Natural killer cell treated with Interleukin-12 subunit alpha and Interleukin-12 subunit beta and Interleukin-15 and Interleukin-18, amount 100 ng/mL, for 72 hours (primary cell): ENCODE measurements at regions not wholly inside any gene's neighbourhood (a gene's known extent, or its start where the extent isn't known, plus 50 kb on each side); places are given as distances from the start of the nearest gene placed in this dataset.
A peak's percentile ranks its signal among the peaks of the same experiment; 100 is the strongest.

ENCODE experiments used
- ATAC-seq, 2 donors: fragments of 150-1000 bp; cut with Tn5 transposase in 1 of 2; sonication (Bioruptor Pico), chemical (Tn5 transposase) in 1 of 2; 2 replicates each; pipeline ENCODE4 v1.10.0; 2021
- DNase-seq: peaks from one replicate; pipeline ENCODE4 v3.0.0; 2022; ENCODE audit warnings: low spot score
- H3K27ac Mint-ChIP-seq, 2 donors: 1 replicate in 1 of 2; 2 replicates in 1 of 2; pipeline ENCODE4 v1.8.0; 2022; ENCODE audit warnings: mixed read lengths in 2 of 2, mild to moderate bottlenecking in 1 of 2, moderate library complexity in 1 of 2
- H3K27me3 Mint-ChIP-seq, 2 donors: 1 replicate in 1 of 2; 2 replicates in 1 of 2; pipeline ENCODE4 v1.8.0; 2022; ENCODE audit warnings: mixed read lengths in 2 of 2
- H3K36me3 Mint-ChIP-seq: one replicate; pipeline ENCODE4 v1.8.0; 2022; ENCODE audit warnings: mixed read lengths
- H3K4me1 Mint-ChIP-seq, 2 donors: 1 replicate in 1 of 2; 2 replicates in 1 of 2; pipeline ENCODE4 v1.8.0; 2022; ENCODE audit warnings: low read depth in 2 of 2, mixed read lengths in 2 of 2, mild to moderate bottlenecking in 1 of 2
- H3K4me3 Mint-ChIP-seq: one replicate; pipeline ENCODE4 v1.8.0; 2022; ENCODE audit warnings: mixed read lengths
- H3K9me3 Mint-ChIP-seq: 2 replicates; pipeline ENCODE4 v1.8.0; 2022; ENCODE audit warnings: mixed read lengths

DNA sequence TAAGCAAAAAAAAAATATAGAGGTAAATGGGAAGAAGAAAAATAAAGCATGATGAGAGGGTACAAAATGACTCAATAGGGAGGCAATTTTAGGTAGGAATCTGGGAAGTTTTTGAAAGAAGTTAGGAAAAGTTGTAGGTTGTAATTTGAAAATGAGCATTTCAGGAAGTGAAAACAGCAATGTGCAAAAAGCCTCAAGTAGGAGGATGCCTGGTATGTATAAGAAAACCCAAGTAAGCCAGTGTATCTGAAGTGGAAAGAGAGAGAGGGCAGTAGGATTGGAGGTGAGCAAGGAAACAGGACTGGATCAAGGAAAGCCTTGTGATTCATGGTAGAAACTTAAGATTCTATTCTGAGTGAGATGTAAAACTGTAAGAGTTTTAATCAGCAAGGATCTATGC, 121.6 kb upstream of the SPRY2 start:
- H3K4me1 Mint-ChIP-seq, result peaks cover 2 to 5% of the 10 kb centered on the region in 2 donors
- H3K27me3 Mint-ChIP-seq, result no peaks in the 10 kb centered on the region
- no peaks in the 10 kb centered on the region for H3K9me3 Mint-ChIP-seq
- H3K27ac Mint-ChIP-seq, result no peak overlapping the region
- DNase-seq, result no peak
- no peak overlapping the region for H3K4me3 Mint-ChIP-seq
- no peak for ATAC-seq
- peaks cover 5% of the 10 kb centered on the region for H3K36me3 Mint-ChIP-seq

DNA sequence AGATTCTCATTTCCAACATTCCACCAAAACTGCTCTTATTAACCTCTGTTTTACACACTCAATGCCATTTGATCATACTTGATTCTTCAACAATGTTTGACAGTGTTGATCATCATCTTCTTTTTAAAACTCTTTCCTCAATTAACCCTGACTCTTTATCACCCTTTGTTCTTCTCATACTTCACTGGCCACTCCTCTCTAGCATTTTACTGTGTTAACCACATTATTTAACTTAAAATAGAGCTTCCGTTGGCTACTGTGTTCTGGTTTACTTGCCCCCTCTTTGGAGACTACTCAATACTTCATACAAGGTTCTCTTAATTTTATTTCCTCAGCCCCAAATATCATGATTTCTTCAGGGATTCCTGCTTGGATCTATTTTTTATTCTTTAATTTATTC, 121.1 kb upstream of the SPRY2 start:
- Mint-ChIP-seq H3K36me3 (peaks cover 5% of the 10 kb centered on the region), H3K4me3 (no peak overlapping the region), H3K27ac (no peak overlapping the region), H3K4me1 (peaks cover 2 to 5% of the 10 kb centered on the region in 2 donors), H3K27me3 (no peaks in the 10 kb centered on the region), H3K9me3 (no peaks in the 10 kb centered on the region)
- ATAC-seq (no peak), DNase-seq (no peak)

- Mint-ChIP-seq H3K36me3 (peaks cover 5% of the 10 kb centered on the region), H3K9me3 (no peaks in the 10 kb centered on the region), H3K4me3 (no peak overlapping the region), H3K4me1 (peaks cover 15 to 18% of the 10 kb centered on the region in 2 donors), H3K27ac (no peak overlapping the region), H3K27me3 (no peaks in the 10 kb centered on the region)
- DNase-seq, result no peak
- no peak for ATAC-seq
Observed at GRCh38 chr13:80458543-80458942, 117.6 kb upstream of the SPRY2 start.

DNA sequence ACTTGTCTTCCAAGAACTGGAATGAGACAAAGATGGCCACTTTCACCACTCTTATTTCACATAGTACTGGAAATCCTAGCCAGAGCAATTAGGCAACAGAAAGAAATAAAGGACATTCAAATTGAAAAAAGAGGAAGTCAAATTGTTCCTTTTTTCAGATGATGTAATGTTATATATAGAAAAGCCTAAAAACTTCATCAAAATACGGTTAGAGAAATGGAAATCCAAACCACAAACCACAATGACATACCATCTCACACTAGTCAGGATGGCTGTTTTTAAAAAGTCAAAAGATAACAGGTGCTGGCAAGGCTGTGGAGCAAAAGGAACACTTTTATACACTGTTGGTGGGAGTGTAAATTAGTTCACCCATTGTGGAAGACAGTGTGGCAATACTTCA, 113.3 kb upstream of the SPRY2 start:
- H3K27ac Mint-ChIP-seq, result no peak overlapping the region
- ATAC-seq, result peak; percentile 60 to 69

DNA sequence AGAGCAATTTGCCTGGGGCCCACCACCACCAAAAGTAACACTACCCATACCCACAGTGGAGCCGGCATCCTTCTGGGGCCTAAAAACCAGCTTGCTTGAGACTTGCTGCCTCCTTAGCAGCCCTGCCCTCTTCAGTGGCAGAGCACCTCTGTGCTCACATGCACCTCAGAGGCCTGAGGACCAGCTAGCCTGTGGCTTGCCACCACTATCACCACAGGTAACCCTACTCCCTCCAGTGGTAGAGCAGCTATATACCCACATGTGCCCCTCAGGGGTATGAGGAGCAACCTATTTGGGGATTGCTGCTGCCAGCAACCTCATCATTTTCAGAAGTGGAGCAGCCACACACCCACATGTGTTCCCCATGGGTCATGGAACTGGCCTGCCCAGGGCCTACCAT, 111.4 kb upstream of the SPRY2 start:
- H3K36me3 Mint-ChIP-seq, result no peaks in the 10 kb centered on the region
- no peak overlapping the region for H3K4me3 Mint-ChIP-seq
- H3K4me1 Mint-ChIP-seq, result peaks cover 27 to 46% of the 10 kb centered on the region in 2 donors
- no peaks in the 10 kb centered on the region for H3K27me3 Mint-ChIP-seq
- no peaks in the 10 kb centered on the region for H3K9me3 Mint-ChIP-seq
- DNase-seq (no peak), ATAC-seq (peak in 1 of 2 donors; percentile 20)
- no peak overlapping the region for H3K27ac Mint-ChIP-seq

More for the DNA sequence above, 113.3 kb upstream of the SPRY2 start:
- no peak for DNase-seq
- Mint-ChIP-seq H3K36me3 (peaks cover 5% of the 10 kb centered on the region), H3K4me1 (peaks cover 27 to 45% of the 10 kb centered on the region in 2 donors), H3K4me3 (no peak overlapping the region), H3K27me3 (no peaks in the 10 kb centered on the region), H3K9me3 (no peaks in the 10 kb centered on the region)

GRCh38 chr13:80451641-80452040, 110.7 kb upstream of the SPRY2 start:
- no peaks in the 10 kb centered on the region for H3K27me3 Mint-ChIP-seq
- no peak overlapping the region for H3K27ac Mint-ChIP-seq
- H3K9me3 Mint-ChIP-seq, result no peaks in the 10 kb centered on the region
- H3K4me1 Mint-ChIP-seq, result peaks cover 27 to 46% of the 10 kb centered on the region in 2 donors
- H3K4me3 Mint-ChIP-seq, result no peak overlapping the region
- DNase-seq (no peak), ATAC-seq (no peak)
- H3K36me3 Mint-ChIP-seq, result no peaks in the 10 kb centered on the region

DNA sequence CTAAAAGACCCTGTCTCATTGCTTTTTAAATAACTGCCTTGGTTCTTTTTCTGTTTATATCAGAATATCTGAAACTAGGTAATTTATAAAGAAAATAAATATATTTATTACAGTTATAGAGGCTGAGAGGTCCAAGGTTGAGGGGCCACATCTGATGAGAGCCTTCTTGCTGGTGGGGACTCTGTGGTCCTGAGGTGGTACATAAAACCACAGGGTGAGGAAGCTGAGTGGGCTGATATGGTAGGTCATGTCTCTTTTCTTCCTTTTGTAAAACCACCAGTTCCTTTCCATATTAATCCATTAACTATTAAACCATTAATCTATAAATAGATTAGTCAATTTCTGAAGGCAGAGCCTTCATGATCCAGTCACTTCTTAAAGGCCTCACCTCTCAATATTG, 109.5 kb upstream of the SPRY2 start:
- Mint-ChIP-seq H3K36me3 (no peaks in the 10 kb centered on the region), H3K27me3 (no peaks in the 10 kb centered on the region), H3K4me3 (no peak overlapping the region), H3K27ac (no peak overlapping the region), H3K4me1 (peaks cover 27 to 46% of the 10 kb centered on the region in 2 donors), H3K9me3 (no peaks in the 10 kb centered on the region)
- DNase-seq, result no peak
- ATAC-seq, result no peak

DNA sequence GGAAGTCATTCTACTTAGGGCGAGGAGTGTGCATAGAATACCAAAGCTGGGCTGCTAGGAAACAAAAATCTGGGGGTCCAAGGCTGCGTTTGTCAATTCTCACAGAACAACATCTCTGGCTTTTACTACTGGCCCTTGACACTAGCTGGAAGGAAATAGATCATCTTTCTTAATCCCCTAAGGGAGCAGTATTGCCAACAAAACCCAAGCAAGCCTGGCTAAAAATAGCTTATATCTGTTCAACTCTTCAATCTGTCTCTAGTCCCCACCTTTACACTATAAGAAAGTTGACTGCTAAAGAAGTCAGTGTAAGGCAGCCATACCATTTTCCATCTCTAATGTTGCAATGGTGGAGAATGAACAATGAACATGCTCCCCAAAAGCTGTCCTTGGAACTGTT, 107.8 kb upstream of the SPRY2 start:
- Mint-ChIP-seq H3K9me3 (no peaks in the 10 kb centered on the region), H3K36me3 (no peaks in the 10 kb centered on the region), H3K27me3 (no peaks in the 10 kb centered on the region), H3K27ac (no peak overlapping the region), H3K4me3 (no peak overlapping the region), H3K4me1 (peaks cover 24 to 44% of the 10 kb centered on the region in 2 donors)
- ATAC-seq (no peak), DNase-seq (no peak)

- Mint-ChIP-seq H3K27me3 (no peaks in the 10 kb centered on the region), H3K36me3 (no peaks in the 10 kb centered on the region), H3K4me3 (no peak overlapping the region), H3K9me3 (no peaks in the 10 kb centered on the region), H3K27ac (no peak overlapping the region), H3K4me1 (peaks cover 21 to 44% of the 10 kb centered on the region in 2 donors)
- DNase-seq (no peak), ATAC-seq (no peak)
Observed at GRCh38 chr13:80447747-80448146, 106.8 kb upstream of the SPRY2 start.

- no peak for DNase-seq
- peaks cover 0 to 4% of the 10 kb centered on the region in 2 donors for H3K27me3 Mint-ChIP-seq
- no peak overlapping the region for H3K27ac Mint-ChIP-seq
Observed at GRCh38 chr13:80444240-80445015, 103.5 kb upstream of the SPRY2 start.

DNA sequence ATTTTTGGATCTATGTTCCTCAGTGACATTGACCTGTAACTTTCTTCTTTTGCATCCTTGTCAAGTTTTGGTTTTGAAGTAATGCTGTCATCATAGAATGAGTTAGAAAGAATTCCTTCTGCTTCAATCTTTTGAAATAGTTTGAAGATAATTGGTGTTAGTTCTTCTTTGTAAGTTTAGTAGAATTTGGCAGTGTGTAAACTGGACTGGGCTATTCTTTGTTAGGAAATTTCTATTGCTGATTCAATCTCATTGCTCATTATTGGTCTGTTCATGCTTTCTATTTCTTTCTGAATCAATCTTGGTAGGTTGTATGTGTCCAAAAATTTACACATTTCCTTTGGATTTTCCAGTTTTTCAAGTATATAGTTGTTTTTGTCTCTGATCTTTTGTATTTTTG, 101.7 kb upstream of the SPRY2 start:
- no peaks in the 10 kb centered on the region for H3K36me3 Mint-ChIP-seq
- DNase-seq, result no peak
- H3K4me3 Mint-ChIP-seq, result no peak overlapping the region
- H3K9me3 Mint-ChIP-seq, result no peaks in the 10 kb centered on the region
- no peak for ATAC-seq
- H3K27me3 Mint-ChIP-seq, result peaks cover 0 to 6% of the 10 kb centered on the region in 2 donors
- peaks cover 11 to 24% of the 10 kb centered on the region in 2 donors for H3K4me1 Mint-ChIP-seq
- H3K27ac Mint-ChIP-seq, result no peak overlapping the region

More at GRCh38 chr13:80444240-80445015, 103.5 kb upstream of the SPRY2 start:
- H3K4me3 Mint-ChIP-seq, result no peak overlapping the region
- no peaks in the 10 kb centered on the region for H3K9me3 Mint-ChIP-seq
- peak; percentile 57 to 61 for ATAC-seq
- no peaks in the 10 kb centered on the region for H3K36me3 Mint-ChIP-seq
- peaks cover 11 to 30% of the 10 kb centered on the region in 2 donors for H3K4me1 Mint-ChIP-seq

GRCh38 chr13:80441968-80442367, 101.0 kb upstream of the SPRY2 start:
- no peaks in the 10 kb centered on the region for H3K36me3 Mint-ChIP-seq
- no peaks in the 10 kb centered on the region for H3K9me3 Mint-ChIP-seq
- no peak overlapping the region for H3K4me3 Mint-ChIP-seq
- DNase-seq, result no peak
- H3K27ac Mint-ChIP-seq, result no peak overlapping the region
- peaks cover 0 to 6% of the 10 kb centered on the region in 2 donors for H3K27me3 Mint-ChIP-seq
- H3K4me1 Mint-ChIP-seq, result peaks cover 11 to 23% of the 10 kb centered on the region in 2 donors
- ATAC-seq, result no peak

- Mint-ChIP-seq H3K4me1 (peaks cover 3 to 15% of the 10 kb centered on the region in 2 donors), H3K36me3 (no peaks in the 10 kb centered on the region), H3K27me3 (peaks cover 0 to 9% of the 10 kb centered on the region in 2 donors), H3K4me3 (no peak overlapping the region), H3K9me3 (no peaks in the 10 kb centered on the region), H3K27ac (no peak overlapping the region)
- no peak for ATAC-seq
- no peak for DNase-seq
Observed at GRCh38 chr13:80438521-80438920, 97.6 kb upstream of the SPRY2 start.

DNA sequence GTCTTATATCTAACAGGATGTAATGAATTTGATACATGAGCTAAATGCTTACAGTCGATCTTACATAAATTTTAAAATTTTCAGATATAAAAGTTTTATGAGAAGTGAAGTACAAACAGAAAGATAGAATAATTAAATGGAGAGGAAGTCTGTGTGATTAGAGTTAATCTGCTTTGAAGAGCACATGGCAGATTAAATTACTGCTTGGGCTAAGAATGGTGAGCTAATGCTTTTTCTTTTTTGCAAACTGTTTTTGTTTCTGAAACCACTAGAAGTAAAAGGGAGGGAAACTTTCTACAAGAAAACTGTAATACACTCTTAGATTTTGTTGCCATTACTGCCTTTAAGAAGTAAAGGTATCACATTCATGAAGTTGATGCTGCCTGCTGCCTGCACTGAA, 96.3 kb upstream of the SPRY2 start:
- no peak for DNase-seq
- H3K27ac Mint-ChIP-seq, result no peak overlapping the region
- no peaks in the 10 kb centered on the region for H3K9me3 Mint-ChIP-seq
- peaks cover 0 to 9% of the 10 kb centered on the region in 2 donors for H3K27me3 Mint-ChIP-seq
- no peak for ATAC-seq
- H3K36me3 Mint-ChIP-seq, result no peaks in the 10 kb centered on the region
- H3K4me3 Mint-ChIP-seq, result no peak overlapping the region
- H3K4me1 Mint-ChIP-seq, result peaks cover 3 to 8% of the 10 kb centered on the region in 2 donors
